ENCODE measurements at regions not wholly inside any gene's neighbourhood (a gene's known extent, or its start where the extent isn't known, plus 50 kb on each side); places are given as distances from the start of the nearest gene placed in this dataset.

GRCh38 chr5:3167473-3167872, 416.0 kb upstream of the IRX2 start:
- H3K9me3 ChIP-seq = no peaks in the 10 kb centered on the region
- H3K4me1 ChIP-seq = no peaks in the 10 kb centered on the region
- intact Hi-C loops (cut with DNase I; ENCODE audit: low total_unique reads) (no loop called here), in situ Hi-C loops (cut with MboI; ENCODE audit: low sequenced_read_pairs in 4 of 4) (no loop called here)
- DNase-seq (no peak), ATAC-seq (no peak)
- H3K36me3 ChIP-seq = no peaks in the 10 kb centered on the region
- H3K27me3 ChIP-seq = no peaks in the 10 kb centered on the region
- TF ChIP-seq CTCF (IDR thresholded peaks at IDR 0.05 in 4 of 5, conservative IDR thresholded peaks at IDR 0.05 in 1 of 5) = no peak
- no peak for TF ChIP-seq POLR2A (IDR thresholded peaks at IDR 0.05)
- H3K27ac ChIP-seq = no peak overlapping the region
- no peak overlapping the region for H3K4me3 ChIP-seq

DNA sequence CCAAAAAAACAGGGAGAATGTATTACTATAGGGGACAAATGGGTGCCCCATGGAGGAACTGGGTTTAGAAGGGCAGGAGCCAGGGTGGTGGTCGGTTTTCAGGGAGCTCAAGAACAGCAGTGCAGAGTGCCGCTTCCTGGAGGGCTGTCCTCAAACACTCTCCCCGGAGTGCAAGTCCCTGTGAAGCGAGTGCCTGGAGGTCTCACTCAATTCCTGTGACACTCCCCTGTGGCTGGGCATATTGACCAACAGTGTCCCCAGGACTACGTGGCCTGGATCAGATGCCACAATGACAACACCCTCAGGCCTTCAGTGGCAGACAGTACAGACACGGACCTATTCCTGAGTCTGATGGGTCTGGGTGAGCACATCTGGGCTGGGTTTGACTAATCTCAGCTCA, 412.1 kb upstream of the IRX2 start:
- TF ChIP-seq POLR2A (IDR thresholded peaks at IDR 0.05) = no peak
- TF ChIP-seq CTCF (IDR thresholded peaks at IDR 0.05 in 4 of 5, conservative IDR thresholded peaks at IDR 0.05 in 1 of 5) = no peak
- Histone ChIP-seq H3K9me3 (no peaks in the 10 kb centered on the region), H3K27ac (no peak overlapping the region), H3K4me3 (no peak overlapping the region), H3K36me3 (no peaks in the 10 kb centered on the region), H3K4me1 (no peaks in the 10 kb centered on the region), H3K27me3 (no peaks in the 10 kb centered on the region)
- DNase-seq = no peak
- intact Hi-C loops (cut with DNase I; ENCODE audit: low total_unique reads) = no loop called here
- no peak for ATAC-seq
- in situ Hi-C loops (cut with MboI; ENCODE audit: low sequenced_read_pairs in 4 of 4) = no loop called here

DNA sequence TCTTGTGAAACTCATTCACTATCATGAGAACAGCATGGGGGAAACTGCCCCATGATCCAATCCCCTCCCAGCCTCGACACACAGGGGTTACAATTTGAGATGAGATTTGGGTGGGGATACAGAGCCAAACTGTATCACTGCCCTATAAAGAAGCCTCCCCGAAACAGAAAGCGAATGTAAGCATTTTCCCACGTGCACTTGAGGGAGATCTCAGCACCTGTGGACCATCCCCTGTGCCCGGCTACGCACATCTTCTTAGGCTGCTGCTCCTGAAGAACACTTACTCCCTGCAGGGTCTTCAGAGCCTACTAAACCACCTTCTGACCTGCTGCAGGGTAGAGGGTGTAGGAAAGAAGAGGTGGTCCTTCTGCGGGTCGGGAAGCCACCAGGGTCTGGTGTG, 410.2 kb upstream of the IRX2 start:
- intact Hi-C loops (cut with DNase I; ENCODE audit: low total_unique reads) = no loop called here
- TF ChIP-seq POLR2A (IDR thresholded peaks at IDR 0.05) (no peak), CTCF (IDR thresholded peaks at IDR 0.05 in 4 of 5, conservative IDR thresholded peaks at IDR 0.05 in 1 of 5) (no peak)
- in situ Hi-C loops (cut with MboI; ENCODE audit: low sequenced_read_pairs in 4 of 4) = no loop called here

GRCh38 chr5:3157214-3157613, 405.7 kb upstream of the IRX2 start:
- ATAC-seq = no peak
- in situ Hi-C loops (cut with MboI; ENCODE audit: low sequenced_read_pairs in 4 of 4) (no loop called here), intact Hi-C loops (cut with DNase I; ENCODE audit: low total_unique reads) (no loop called here)
- DNase-seq = no peak
- no peak overlapping the region for H3K4me3 ChIP-seq
- no peaks in the 10 kb centered on the region for H3K4me1 ChIP-seq
- no peak for TF ChIP-seq POLR2A (IDR thresholded peaks at IDR 0.05)
- TF ChIP-seq CTCF (IDR thresholded peaks at IDR 0.05 in 4 of 5, conservative IDR thresholded peaks at IDR 0.05 in 1 of 5) = no peak
- no peaks in the 10 kb centered on the region for H3K36me3 ChIP-seq
- H3K27me3 ChIP-seq = no peaks in the 10 kb centered on the region
- no peaks in the 10 kb centered on the region for H3K9me3 ChIP-seq
- no peak overlapping the region for H3K27ac ChIP-seq

More for the DNA sequence above, 410.2 kb upstream of the IRX2 start:
- no peaks in the 10 kb centered on the region for H3K36me3 ChIP-seq
- no peaks in the 10 kb centered on the region for H3K27me3 ChIP-seq
- DNase-seq (no peak), ATAC-seq (no peak)
- no peak overlapping the region for H3K4me3 ChIP-seq
- no peaks in the 10 kb centered on the region for H3K4me1 ChIP-seq
- H3K27ac ChIP-seq = no peak overlapping the region
- H3K9me3 ChIP-seq = no peaks in the 10 kb centered on the region

GRCh38 chr5:3155717-3156116, 404.2 kb upstream of the IRX2 start:
- H3K27ac ChIP-seq = no peak overlapping the region
- intact Hi-C loops (cut with DNase I; ENCODE audit: low total_unique reads) (no loop called here), in situ Hi-C loops (cut with MboI; ENCODE audit: low sequenced_read_pairs in 4 of 4) (no loop called here)
- no peak overlapping the region for H3K4me3 ChIP-seq
- ATAC-seq = no peak
- no peaks in the 10 kb centered on the region for H3K9me3 ChIP-seq
- H3K4me1 ChIP-seq = no peaks in the 10 kb centered on the region
- no peaks in the 10 kb centered on the region for H3K27me3 ChIP-seq
- no peak for TF ChIP-seq POLR2A (IDR thresholded peaks at IDR 0.05)
- TF ChIP-seq CTCF (IDR thresholded peaks at IDR 0.05 in 4 of 5, conservative IDR thresholded peaks at IDR 0.05 in 1 of 5) = no peak
- DNase-seq = no peak
- no peaks in the 10 kb centered on the region for H3K36me3 ChIP-seq
